ENCODE measurements at regions not wholly inside any gene's neighbourhood (a gene's known extent, or its start where the extent isn't known, plus 50 kb on each side); places are given as distances from the start of the nearest gene placed in this dataset.
"Not testable (repeated sequence)": the region's sequence is repeated elsewhere in the genome, so short reads cannot be mapped to it uniquely, and the experiment has no call there.

GRCh38 chr2:17249249-17249648 is 269.0 kb downstream of the RAD51AP2 start:
- DNase-seq: no peak

GRCh38 chr2:17245906-17246305 is 272.3 kb downstream of the RAD51AP2 start:
- DNase-seq: no peak

DNA sequence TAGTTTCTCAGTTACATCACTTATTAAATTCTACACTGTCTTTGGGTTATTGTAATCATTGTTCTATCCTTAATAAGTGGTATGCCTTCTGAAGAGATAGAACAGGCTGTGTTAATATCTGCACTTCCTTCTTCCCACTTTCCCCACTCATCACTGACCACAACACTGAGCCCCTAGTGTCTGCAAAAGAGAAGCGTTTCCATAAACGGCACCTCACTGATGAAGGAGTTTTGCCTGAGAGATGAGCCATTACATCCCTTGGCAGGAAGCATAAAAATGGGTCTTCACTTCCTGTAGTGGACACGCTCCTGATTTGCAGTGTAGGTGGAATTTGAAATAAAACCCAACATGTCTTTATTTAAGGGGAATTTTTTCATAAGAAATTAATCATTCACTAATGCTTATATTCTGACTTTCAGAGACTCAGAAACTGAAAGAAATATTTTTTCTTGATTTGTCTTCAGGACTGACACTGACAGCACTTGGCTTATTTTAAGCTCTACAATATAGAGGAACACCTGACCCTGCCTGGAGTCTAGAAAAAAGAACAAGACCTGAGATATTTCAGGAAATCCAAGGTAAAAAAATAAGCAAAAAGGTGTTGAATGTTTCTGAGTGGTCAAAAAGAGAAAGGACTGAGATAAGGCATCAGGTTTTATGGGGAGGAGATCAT is 275.3 kb downstream of the RAD51AP2 start:
- no peak for DNase-seq

DNA sequence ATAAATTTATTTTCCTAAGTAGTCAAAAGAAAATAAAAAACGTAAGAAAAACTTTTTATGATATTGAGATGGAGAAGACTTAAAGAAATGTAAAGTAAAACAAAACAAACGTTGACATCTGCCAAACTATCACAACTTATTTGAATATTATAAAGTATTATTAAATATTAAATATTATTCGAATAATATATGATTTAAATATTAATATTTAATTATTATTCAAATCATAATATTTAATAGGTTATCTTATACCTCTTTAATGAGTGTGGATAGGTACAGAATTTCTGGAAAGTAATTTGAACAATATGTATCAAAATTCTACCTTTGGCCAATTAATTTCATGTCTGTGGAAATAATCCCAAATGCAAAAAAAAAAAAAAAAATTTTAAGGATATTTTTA is 278.7 kb downstream of the RAD51AP2 start:
- no peak for DNase-seq

- DNase-seq: no peak
Observed at GRCh38 chr2:17235167-17235566, 283.1 kb downstream of the RAD51AP2 start.

- no peak for DNase-seq
Observed at GRCh38 chr2:17232776-17233556, 285.3 kb downstream of the RAD51AP2 start.

GRCh38 chr2:17231394-17231965 is 286.8 kb downstream of the RAD51AP2 start:
- DNase-seq: no peak

GRCh38 chr2:17229414-17229813 is 288.8 kb downstream of the RAD51AP2 start:
- DNase-seq: no peak

GRCh38 chr2:17228461-17228860 is 289.8 kb downstream of the RAD51AP2 start:
- no peak for DNase-seq

DNA sequence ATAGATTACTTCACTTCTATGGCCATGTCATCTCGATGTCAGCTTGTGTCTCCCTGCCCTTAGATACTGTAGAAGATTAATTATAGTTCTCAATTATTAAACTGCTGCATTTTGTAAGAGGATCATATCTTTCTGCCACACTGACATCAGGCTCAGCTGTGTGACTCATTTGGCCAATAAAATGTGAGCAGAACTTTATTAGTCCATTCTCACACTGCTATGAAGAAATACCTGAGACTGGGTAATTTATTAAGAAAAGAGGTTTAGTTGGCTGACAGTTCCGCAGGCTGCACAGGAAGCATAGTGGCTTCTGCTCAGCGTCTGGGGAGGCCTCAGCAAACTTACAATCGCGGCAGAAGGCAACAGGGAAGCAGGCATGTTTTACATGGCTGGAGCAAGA is 290.4 kb downstream of the RAD51AP2 start:
- DNase-seq: no peak

DNA sequence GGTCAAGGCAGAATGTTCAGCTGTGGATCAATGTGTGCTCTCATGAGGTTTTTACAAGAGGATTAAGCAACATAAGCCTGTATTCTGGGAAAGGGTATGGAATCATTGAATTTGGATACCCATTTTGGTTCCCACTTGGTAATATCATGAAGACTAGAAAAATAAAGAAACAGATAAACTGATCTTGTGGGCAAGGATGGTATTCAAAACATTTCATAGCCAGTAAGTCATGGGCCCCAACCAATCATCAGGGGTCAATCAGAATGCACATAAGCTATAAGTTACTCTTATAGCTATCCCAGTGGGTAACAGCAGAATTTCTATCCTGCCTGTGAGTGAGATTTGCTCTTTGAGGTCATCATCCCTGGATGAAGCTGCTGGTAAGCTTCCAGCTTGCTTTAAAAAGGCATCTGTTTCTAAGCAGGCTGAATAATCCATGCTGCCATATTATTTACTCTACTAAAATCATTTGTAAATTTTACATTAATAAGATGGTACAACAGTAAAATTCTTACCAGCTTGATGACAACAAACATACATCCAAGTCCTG is 291.2 kb downstream of the RAD51AP2 start:
- DNase-seq: no peak

DNA sequence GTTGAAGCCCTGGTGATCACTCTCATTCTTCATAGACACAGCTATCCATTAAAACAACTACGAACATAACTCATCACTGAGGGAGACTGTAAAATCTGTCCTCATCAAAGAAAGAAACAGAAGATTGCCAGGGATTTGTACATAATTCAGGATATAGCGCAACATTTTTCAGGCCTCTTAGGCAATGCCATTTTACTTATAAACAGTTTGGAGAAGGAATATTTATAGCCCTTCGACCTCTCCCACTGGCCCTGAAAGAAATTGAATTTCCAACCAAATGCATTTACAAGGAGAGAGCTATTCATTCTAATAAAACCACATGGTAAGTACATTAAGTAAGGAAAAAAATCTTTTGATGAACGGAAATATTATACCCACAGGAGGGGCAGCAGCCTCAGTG is 295.0 kb downstream of the RAD51AP2 start:
- no peak for DNase-seq

DNA sequence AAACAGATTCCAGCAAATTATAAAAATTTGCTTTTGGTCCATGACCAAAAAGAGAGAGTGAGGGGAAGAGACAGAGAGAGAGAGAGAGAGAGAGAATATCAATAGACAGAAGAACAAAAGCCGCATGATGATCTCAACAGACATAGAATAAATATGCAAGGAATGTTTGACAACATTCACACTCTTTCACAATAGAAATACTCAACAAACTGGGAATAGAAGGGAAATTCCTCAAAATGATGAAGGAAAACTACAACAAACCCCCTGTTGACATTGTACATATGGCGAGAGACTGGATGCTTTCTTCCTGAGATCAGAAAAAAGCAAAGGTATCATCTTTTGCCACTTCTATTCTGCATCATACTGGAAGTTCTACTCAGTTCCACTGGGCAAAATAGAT is 309.7 kb downstream of the RAD51AP2 start:
- no peak for DNase-seq

DNA sequence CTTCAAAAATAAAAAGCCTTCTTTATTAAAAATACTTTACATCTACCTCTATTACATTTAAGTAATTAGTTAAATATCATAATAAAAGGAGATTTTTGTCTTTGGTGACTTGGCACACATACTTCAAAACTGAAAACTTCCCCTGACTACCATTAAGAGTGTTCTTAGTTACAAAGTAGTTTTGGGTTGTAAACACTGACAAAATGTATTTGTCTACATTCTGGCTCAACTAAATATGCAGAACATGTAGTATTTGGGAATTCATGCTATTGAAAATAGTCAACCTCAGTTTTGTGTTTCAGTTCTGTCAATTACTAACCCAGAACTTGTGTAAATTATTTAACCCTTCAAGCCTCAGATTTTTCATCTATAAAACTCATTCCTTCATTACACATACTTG is 311.5 kb downstream of the RAD51AP2 start:
- no peak for DNase-seq

DNA sequence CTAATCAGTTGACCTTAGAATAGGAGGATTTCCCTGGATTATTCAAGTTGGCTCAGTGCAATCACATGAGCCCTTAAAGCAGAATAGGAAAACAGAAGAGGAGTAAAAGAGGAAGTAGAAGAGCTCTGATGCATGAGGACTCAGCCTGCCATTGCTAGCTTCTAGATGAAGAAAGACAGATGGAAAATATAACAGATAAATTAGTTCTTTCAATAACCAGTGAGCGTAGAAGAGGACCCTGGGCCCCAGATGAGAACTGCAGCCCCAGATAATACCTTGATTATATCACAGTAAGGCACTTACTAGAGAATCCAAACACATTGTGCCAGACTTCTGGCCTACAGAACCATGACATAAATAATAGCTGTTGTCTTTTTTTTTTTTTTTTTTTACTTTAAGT is 314.0 kb downstream of the RAD51AP2 start:
- not testable (repeated sequence) for DNase-seq

GRCh38 chr2:17202628-17203027 is 315.6 kb downstream of the RAD51AP2 start:
- DNase-seq: not testable (repeated sequence)

DNA sequence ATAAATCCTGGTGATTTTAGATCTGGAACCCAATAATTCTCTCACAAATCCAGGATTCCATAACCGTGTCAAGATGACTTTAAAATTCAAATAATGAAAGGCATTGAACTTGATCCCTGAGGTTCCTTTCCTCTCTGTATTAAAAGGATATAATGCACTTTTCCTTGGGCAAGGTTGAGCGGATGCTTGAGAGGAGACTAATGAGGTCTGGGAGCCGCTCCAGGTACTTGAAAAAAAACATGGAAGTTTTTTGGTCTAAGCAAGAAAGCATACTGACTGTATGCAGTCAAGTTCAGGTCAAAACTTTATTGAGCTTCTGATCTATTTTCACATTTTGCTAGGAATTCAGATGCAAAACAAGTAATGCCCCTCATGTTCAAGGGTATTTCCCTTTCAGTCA is 318.5 kb downstream of the RAD51AP2 start:
- no peak for DNase-seq

GRCh38 chr2:17196380-17196779 is 321.9 kb downstream of the RAD51AP2 start:
- no peak for DNase-seq

DNA sequence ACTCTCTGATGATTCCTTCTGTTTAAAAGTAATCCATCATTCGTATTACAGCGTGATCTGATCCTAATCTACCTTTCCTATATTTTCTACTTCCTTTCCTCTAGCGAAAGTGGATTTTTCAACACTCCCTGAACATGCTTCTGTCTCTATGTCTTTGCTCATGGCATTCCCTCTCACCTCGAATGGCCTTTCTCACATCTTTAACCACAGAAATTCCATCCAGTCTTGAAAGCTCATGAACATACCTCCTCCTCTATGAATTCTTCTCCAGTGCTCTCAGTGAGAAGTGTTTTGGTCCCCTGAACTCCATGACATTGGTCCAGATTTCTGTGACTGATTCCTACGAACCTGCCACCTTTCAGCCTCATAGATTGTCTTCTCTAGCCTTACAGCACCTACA is 323.2 kb downstream of the RAD51AP2 start:
- no peak for DNase-seq

DNA sequence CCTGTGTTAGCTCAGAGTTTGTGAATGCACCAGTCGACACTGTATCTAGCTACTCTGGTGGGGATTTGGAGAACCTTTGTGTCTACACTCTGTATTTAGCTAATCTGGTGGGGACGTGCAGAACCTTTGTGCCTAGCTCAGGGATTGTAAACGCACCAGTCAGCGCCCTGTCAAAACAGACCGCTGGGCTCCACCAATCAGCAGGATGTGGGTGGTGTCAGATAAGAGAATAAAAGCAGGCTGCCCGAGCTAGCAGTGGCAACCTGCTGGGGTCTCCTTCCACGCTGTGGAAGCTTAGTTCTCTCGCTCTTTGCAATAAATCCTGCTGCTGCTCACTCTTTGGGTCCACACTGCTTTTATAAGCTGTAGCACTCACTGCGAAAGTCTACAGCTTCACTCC is 324.2 kb downstream of the RAD51AP2 start:
- no peak for DNase-seq

DNA sequence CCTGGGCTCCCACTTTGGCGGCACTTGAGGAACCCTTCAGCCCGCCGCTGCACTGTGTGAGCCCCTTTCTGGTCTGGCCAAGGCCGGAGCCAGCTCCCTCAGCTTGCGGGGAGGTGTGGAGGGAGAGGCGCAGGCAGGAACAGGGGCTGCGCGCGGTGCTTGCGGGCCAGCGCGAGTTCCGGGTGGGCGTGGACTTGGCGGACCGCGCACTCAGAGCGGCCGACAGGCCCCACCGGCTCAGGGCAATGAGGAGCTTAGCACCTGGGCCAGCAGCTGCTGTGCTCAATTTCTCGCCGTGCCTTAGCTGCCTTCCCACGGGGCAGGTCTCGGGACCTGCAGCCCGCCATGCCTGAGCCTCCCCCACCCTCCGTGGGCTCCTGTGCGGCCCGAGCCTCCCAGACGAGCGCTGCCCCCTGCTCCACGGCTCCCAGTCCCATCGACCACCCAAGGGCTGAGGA is 324.8 kb downstream of the RAD51AP2 start:
- DNase-seq: not testable (repeated sequence)

GRCh38 chr2:17191223-17191622 is 327.0 kb downstream of the RAD51AP2 start:
- DNase-seq: no peak

GRCh38 chr2:17190527-17190926 is 327.7 kb downstream of the RAD51AP2 start:
- no peak for DNase-seq

- DNase-seq: no peak
Observed at GRCh38 chr2:17188721-17189120, 329.5 kb downstream of the RAD51AP2 start.

Data from central memory CD4-positive, alpha-beta T cell (primary cell).